ENCODE measurements at regions not wholly inside any gene's neighbourhood (a gene's known extent, or its start where the extent isn't known, plus 50 kb on each side); places are given as distances from the start of the nearest gene placed in this dataset.

DNA sequence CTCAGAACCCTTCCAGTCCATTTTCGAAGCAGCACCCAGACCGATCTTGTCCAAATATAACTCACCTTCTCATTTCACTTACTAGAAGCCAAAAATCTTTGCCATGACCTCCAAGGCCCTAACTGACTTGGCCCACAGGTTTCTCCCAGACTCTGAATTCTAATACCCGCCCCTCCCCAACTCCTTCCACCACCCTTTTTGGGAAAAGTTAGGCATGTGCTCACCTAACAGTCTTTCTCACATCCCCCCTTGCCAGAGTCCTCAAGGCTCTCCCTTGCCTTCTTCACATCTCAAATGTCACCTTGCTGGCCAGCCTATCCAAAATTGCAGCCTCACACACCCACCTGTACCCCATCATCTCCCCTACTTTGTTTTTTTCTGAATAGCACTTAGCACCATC is 369.3 kb downstream of the NXPE2 start:
- TF ChIP-seq, protein P1, sequence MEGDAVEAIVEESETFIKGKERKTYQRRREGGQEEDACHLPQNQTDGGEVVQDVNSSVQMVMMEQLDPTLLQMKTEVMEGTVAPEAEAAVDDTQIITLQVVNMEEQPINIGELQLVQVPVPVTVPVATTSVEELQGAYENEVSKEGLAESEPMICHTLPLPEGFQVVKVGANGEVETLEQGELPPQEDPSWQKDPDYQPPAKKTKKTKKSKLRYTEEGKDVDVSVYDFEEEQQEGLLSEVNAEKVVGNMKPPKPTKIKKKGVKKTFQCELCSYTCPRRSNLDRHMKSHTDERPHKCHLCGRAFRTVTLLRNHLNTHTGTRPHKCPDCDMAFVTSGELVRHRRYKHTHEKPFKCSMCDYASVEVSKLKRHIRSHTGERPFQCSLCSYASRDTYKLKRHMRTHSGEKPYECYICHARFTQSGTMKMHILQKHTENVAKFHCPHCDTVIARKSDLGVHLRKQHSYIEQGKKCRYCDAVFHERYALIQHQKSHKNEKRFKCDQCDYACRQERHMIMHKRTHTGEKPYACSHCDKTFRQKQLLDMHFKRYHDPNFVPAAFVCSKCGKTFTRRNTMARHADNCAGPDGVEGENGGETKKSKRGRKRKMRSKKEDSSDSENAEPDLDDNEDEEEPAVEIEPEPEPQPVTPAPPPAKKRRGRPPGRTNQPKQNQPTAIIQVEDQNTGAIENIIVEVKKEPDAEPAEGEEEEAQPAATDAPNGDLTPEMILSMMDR (IDR thresholded peaks at IDR 0.05; ENCODE audit: low read depth, low read length, poor library complexity, severe bottlenecking) = no peak
- TF ChIP-seq EZH2phosphoT487 (IDR thresholded peaks at IDR 0.05; ENCODE audit: borderline replicate concordance, low read length) = no peak
